PC-9 (cell line): ENCODE measurements at regions not wholly inside any gene's neighbourhood (a gene's known extent, or its start where the extent isn't known, plus 50 kb on each side); places are given as distances from the start of the nearest gene placed in this dataset.

ENCODE experiments used
- EZH2 ChIP-seq: fragments of 200-600 bp; sonication (generic); IDR thresholded peaks from 2 replicates; pipeline ENCODE4 v1.8.0; 2017; ENCODE audit warnings: antibody characterized with exemption, low read depth
- TF ChIP-seq, protein P1 (sequence below): fragments of 200-600 bp; sonication (generic); conservative IDR thresholded peaks from 2 replicates; pipeline ENCODE4 v1.6.1; 2017; ENCODE audit warnings: mixed run types, antibody characterized with exemption, mild to moderate bottlenecking, moderate library complexity

DNA sequence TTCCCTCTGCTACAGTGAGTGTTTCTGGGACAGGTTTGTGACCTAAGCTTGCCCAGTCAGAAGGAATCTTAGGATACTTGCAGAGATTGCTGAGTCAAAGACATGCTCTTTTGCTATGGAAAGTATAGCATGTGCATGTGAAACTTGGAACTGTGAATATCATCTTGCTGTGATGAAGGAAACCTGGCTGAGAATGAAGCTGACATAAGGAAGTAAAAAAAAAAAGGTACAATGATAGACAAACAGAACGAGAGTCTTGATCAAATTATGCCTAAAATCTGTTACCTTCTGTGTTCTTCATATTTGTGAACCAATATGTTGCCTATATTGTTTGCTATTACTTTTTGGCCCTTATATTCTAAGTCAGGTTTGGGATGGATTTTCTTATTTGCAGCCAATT lies 525.7 kb downstream of the NPIPA7 start:
- TF ChIP-seq, protein P1, sequence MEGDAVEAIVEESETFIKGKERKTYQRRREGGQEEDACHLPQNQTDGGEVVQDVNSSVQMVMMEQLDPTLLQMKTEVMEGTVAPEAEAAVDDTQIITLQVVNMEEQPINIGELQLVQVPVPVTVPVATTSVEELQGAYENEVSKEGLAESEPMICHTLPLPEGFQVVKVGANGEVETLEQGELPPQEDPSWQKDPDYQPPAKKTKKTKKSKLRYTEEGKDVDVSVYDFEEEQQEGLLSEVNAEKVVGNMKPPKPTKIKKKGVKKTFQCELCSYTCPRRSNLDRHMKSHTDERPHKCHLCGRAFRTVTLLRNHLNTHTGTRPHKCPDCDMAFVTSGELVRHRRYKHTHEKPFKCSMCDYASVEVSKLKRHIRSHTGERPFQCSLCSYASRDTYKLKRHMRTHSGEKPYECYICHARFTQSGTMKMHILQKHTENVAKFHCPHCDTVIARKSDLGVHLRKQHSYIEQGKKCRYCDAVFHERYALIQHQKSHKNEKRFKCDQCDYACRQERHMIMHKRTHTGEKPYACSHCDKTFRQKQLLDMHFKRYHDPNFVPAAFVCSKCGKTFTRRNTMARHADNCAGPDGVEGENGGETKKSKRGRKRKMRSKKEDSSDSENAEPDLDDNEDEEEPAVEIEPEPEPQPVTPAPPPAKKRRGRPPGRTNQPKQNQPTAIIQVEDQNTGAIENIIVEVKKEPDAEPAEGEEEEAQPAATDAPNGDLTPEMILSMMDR, result no peak
- TF ChIP-seq EZH2, result no peak
